ENCODE measurements at regions not wholly inside any gene's neighbourhood (a gene's known extent, or its start where the extent isn't known, plus 50 kb on each side); places are given as distances from the start of the nearest gene placed in this dataset. TPM values are rescaled to one million over a fixed set of nuclear protein-coding genes. Genes with fewer than 3 reads are reported as not detected.

DNA sequence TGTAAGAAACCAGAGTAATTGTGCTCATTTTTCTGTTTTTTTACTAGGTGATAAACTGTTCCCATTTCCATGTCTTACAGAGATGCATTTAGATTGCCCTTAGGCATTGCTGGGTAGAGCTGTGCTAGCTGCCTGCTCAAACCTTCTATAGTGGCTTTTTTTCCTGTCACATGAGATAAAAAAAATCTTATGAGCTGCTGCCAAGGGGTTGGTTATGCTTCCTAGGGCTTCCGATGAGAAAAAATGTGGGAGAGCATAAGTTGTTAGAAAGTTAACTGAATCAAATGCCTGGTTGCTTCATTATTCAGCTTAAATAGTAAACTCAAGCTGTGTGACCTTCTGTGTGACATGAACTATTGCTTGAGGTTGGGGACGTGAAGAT lies 50.0 kb upstream of the NOX3 start:
- peaks cover 4% of the 10 kb centered on the region for H3K9me3 Mint-ChIP-seq (ENCODE audit: low read depth)
- H3K4me1 Mint-ChIP-seq = no peaks in the 10 kb centered on the region
- no peak overlapping the region for H3K27ac Mint-ChIP-seq
- ATAC-seq (no peak), DNase-seq (no peak)
- peaks cover 10% of the 10 kb centered on the region for H3K27me3 Mint-ChIP-seq
- CTCF ChIA-PET = no interaction called here
- no peaks in the 10 kb centered on the region for H3K36me3 Mint-ChIP-seq
- no peak overlapping the region for H3K4me3 Mint-ChIP-seq

Small RNA genes in the stretch of these regions (microRNA-seq; reads per million reads assigned to microRNA genes)
- gene MIR1202 = not detected

Data from activated CD8-positive, alpha-beta memory T cell treated with anti-CD3 and anti-CD28 coated beads, Interleukin-2, amount 10 ng/mL, durations not matched to agents 7 days and 5 days (primary cell).